H9 (cell line): ENCODE measurements at regions not wholly inside any gene's neighbourhood (a gene's known extent, or its start where the extent isn't known, plus 50 kb on each side); places are given as distances from the start of the nearest gene placed in this dataset.

Experiments
- DNase-seq: peaks from one replicate; pipeline ENCODE4 v3.0.0-alpha.2; 2017
- H2AFZ ChIP-seq: one replicate; pipeline ENCODE4 v1.6.1; 2013; ENCODE audit warnings: mild to moderate bottlenecking, low read length, control low read depth, moderate library complexity
- H2AK5ac ChIP-seq: 2 replicates; pipeline ENCODE4 v1.6.1; 2013; ENCODE audit warnings: low read length, control low read depth, mixed read lengths; ENCODE audit not compliant: insufficient read length
- H2BK120ac ChIP-seq: one replicate; pipeline ENCODE4 v1.6.1; 2013; ENCODE audit warnings: low read depth, mild to moderate bottlenecking, low read length, control low read depth, inconsistent platforms; ENCODE audit not compliant: poor library complexity, severe bottlenecking
- H2BK12ac ChIP-seq: 2 replicates; pipeline ENCODE4 v1.6.1; 2013; ENCODE audit warnings: low read length, control low read depth, mixed read lengths, low read depth; ENCODE audit not compliant: insufficient read length
- H2BK15ac ChIP-seq: 2 replicates; pipeline ENCODE4 v1.6.1; 2013; ENCODE audit warnings: low read depth, low read length, control low read depth
- H2BK20ac ChIP-seq: one replicate; pipeline ENCODE4 v1.6.1; 2013; ENCODE audit warnings: low read depth, mild to moderate bottlenecking, low read length, control low read depth, inconsistent platforms; ENCODE audit not compliant: poor library complexity, severe bottlenecking
- H2BK5ac ChIP-seq: 2 replicates; pipeline ENCODE4 v1.6.1; 2013; ENCODE audit warnings: low read length, control low read depth, mixed read lengths; ENCODE audit not compliant: insufficient read length
- H3K14ac ChIP-seq: 2 replicates; pipeline ENCODE4 v1.6.1; 2013; ENCODE audit warnings: low read length, control low read depth; ENCODE audit not compliant: insufficient read depth
- H3K18ac ChIP-seq: 2 replicates; pipeline ENCODE4 v1.6.1; 2013; ENCODE audit warnings: low read depth, mild to moderate bottlenecking, mixed read lengths, low read length, control low read depth; ENCODE audit not compliant: insufficient read length
- H3K23ac ChIP-seq: 2 replicates; pipeline ENCODE4 v1.6.1; 2013; ENCODE audit warnings: low read length, control low read depth, mixed read lengths, low read depth; ENCODE audit not compliant: insufficient read length
- H3K23me2 ChIP-seq: 2 replicates; pipeline ENCODE4 v1.6.1; 2013; ENCODE audit warnings: low read depth, mild to moderate bottlenecking, mixed read lengths, low read length, control low read depth; ENCODE audit not compliant: insufficient read length, poor library complexity, severe bottlenecking
- H3K27ac ChIP-seq: 2 replicates; pipeline ENCODE4 v1.5.1; 2013; ENCODE audit warnings: low read length, control low read depth, mixed read lengths, low read depth; ENCODE audit not compliant: insufficient read length
- H3K27me3 ChIP-seq: 2 replicates; pipeline ENCODE4 v1.6.1; 2013; ENCODE audit warnings: low read length, control low read depth, inconsistent platforms; ENCODE audit not compliant: insufficient read depth
- H3K4ac ChIP-seq: 2 replicates; pipeline ENCODE4 v1.6.1; 2013; ENCODE audit warnings: low read depth, mild to moderate bottlenecking, control low read depth, inconsistent platforms, low read length, moderate library complexity
- H3K4me1 ChIP-seq: 2 replicates; pipeline ENCODE4 v1.6.1; 2013; ENCODE audit warnings: low read length, control low read depth, inconsistent platforms; ENCODE audit not compliant: insufficient read depth
- H3K4me2 ChIP-seq: 2 replicates; pipeline ENCODE4 v1.6.1; 2013; ENCODE audit warnings: low read length, control low read depth, mixed read lengths; ENCODE audit not compliant: insufficient read length, insufficient read depth
- H3K56ac ChIP-seq: 2 replicates; pipeline ENCODE4 v1.6.1; 2013; ENCODE audit warnings: low read depth, mild to moderate bottlenecking, mixed read lengths, low read length, control low read depth; ENCODE audit not compliant: insufficient read length
- H3K79me1 ChIP-seq: 2 replicates; pipeline ENCODE4 v1.6.1; 2013; ENCODE audit warnings: low read depth, mild to moderate bottlenecking, moderate library complexity, low read length, control low read depth, inconsistent platforms; ENCODE audit not compliant: insufficient read depth, poor library complexity, severe bottlenecking
- H3K79me2 ChIP-seq: 2 replicates; pipeline ENCODE4 v1.6.1; 2013; ENCODE audit warnings: low read length, control low read depth, inconsistent platforms; ENCODE audit not compliant: insufficient read depth
- H3K9ac ChIP-seq: 2 replicates; pipeline ENCODE4 v1.6.1; 2013; ENCODE audit warnings: low read length, control low read depth, mixed read lengths; ENCODE audit not compliant: insufficient read length; ENCODE audit errors: extremely low read depth
- H3K9me3 ChIP-seq: one replicate; pipeline ENCODE4 v1.6.1; 2013; ENCODE audit warnings: low read depth, low read length, inconsistent platforms; ENCODE audit not compliant: control insufficient read depth
- H3T11ph ChIP-seq: one replicate; pipeline ENCODE4 v1.6.1; 2013; ENCODE audit warnings: mild to moderate bottlenecking, low read length, control low read depth, inconsistent platforms
- H4K20me1 ChIP-seq: one replicate; pipeline ENCODE4 v1.6.1; 2013; ENCODE audit not compliant: control insufficient read depth, insufficient read length, insufficient read depth
- H4K5ac ChIP-seq: 2 replicates; pipeline ENCODE4 v1.6.1; 2013; ENCODE audit warnings: low read depth, mild to moderate bottlenecking, mixed read lengths, low read length, control low read depth; ENCODE audit not compliant: insufficient read length
- H4K8ac ChIP-seq: replicated peaks from 2 replicates; pipeline ENCODE4 v1.6.1; 2013; ENCODE audit warnings: low read length, control low read depth, mixed read lengths, low read depth; ENCODE audit not compliant: insufficient read length
- H4K91ac ChIP-seq: 2 replicates; pipeline ENCODE4 v1.6.1; 2013; ENCODE audit warnings: low read depth, mild to moderate bottlenecking, moderate library complexity, mixed read lengths, low read length, control low read depth; ENCODE audit not compliant: insufficient read length
- H3K27ac Mint-ChIP-seq, 3 experiments: 2 replicates in 2 of 3; 3 replicates in 1 of 3; pipeline ENCODE4 v1.8.0; 2020 to 2021; ENCODE audit warnings: mixed read lengths in 3 of 3, mild to moderate bottlenecking in 1 of 3, moderate library complexity in 1 of 3
- H3K27me3 Mint-ChIP-seq: 2 replicates; pipeline ENCODE4 v1.8.0; 2021; ENCODE audit warnings: low read depth, mild to moderate bottlenecking, moderate library complexity, mixed read lengths
- H3K36me3 Mint-ChIP-seq, 3 experiments: 2 replicates in 2 of 3; 3 replicates in 1 of 3; pipeline ENCODE4 v1.8.0; 2020 to 2021; ENCODE audit warnings: low read depth in 3 of 3, mixed read lengths in 3 of 3; ENCODE audit not compliant: insufficient read depth in 1 of 3
- H3K4me1 Mint-ChIP-seq, 2 experiments: 2 replicates each; pipeline ENCODE4 v1.8.0; 2020; ENCODE audit warnings: mixed read lengths in 2 of 2
- H3K4me3 Mint-ChIP-seq, 2 experiments: 2 replicates in 1 of 2; 3 replicates in 1 of 2; pipeline ENCODE4 v1.8.0; 2020 to 2021; ENCODE audit warnings: mild to moderate bottlenecking in 2 of 2, mixed read lengths in 2 of 2, moderate library complexity in 1 of 2
- H3K9me3 Mint-ChIP-seq, 2 experiments: 2 replicates in 1 of 2; 3 replicates in 1 of 2; pipeline ENCODE4 v1.8.0; 2020; ENCODE audit warnings: mild to moderate bottlenecking in 2 of 2, mixed read lengths in 2 of 2, moderate library complexity in 1 of 2
- CTCF ChIP-seq: fragments of 200-600 bp; sonication (generic); conservative IDR thresholded peaks from 3 replicates; pipeline ENCODE4 v1.8.0; 2021; ENCODE audit warnings: antibody characterized with exemption, mild to moderate bottlenecking
- WGBS: extraction: QIAGEN DNeasy Blood & Tissue Kit; methylation state at CpG from one replicate; pipeline ENCODE4 v1.1.7; 2013; ENCODE audit warnings: missing lambda C conversion rate, low lambda C conversion rate, mixed read lengths; ENCODE audit not compliant: insufficient read length; ENCODE audit errors: extremely low coverage; 5-methylcytosine and 5-hydroxymethylcytosine counted together

GRCh38 chr11:24122291-24122690 lies 374.6 kb upstream of the LUZP2 start:
- WGBS: no CpG with 5 or more reads among the region's 3 CpGs
- no peaks in the 10 kb centered on the region for H3K4me1 Mint-ChIP-seq

More at GRCh38 chr11:24122291-24122690, 374.6 kb upstream of the LUZP2 start:
- no peak overlapping the region for H3K4ac ChIP-seq
- no peaks in the 10 kb centered on the region for H3K23me2 ChIP-seq
- H3K79me2 ChIP-seq: no peaks in the 10 kb centered on the region
- H2AK5ac ChIP-seq: no peak overlapping the region
- no peak overlapping the region for H2BK12ac ChIP-seq
- no peak overlapping the region for H3K27ac ChIP-seq
- Mint-ChIP-seq H3K36me3 (no peaks in the 10 kb centered on the region), H3K4me3 (no peak overlapping the region), H3K27me3 (no peaks in the 10 kb centered on the region), H3K9me3 (no peaks in the 10 kb centered on the region), H3K27ac (no peak overlapping the region)
- H3T11ph ChIP-seq: no peak overlapping the region
- no peaks in the 10 kb centered on the region for H4K20me1 ChIP-seq
- no peaks in the 10 kb centered on the region for H3K79me1 ChIP-seq
- H4K91ac ChIP-seq: no peak overlapping the region
- no peak overlapping the region for H3K18ac ChIP-seq
- H4K5ac ChIP-seq: no peak overlapping the region
- H3K56ac ChIP-seq: no peak overlapping the region
- no peaks in the 10 kb centered on the region for H3K4me1 ChIP-seq
- H2BK120ac ChIP-seq: no peak overlapping the region
- no peak overlapping the region for H3K9ac ChIP-seq
- H3K14ac ChIP-seq: no peak overlapping the region
- no peak for DNase-seq
- H2AFZ ChIP-seq: no peak overlapping the region
- H3K4me2 ChIP-seq: no peak overlapping the region
- no peaks in the 10 kb centered on the region for H3K9me3 ChIP-seq
- H2BK20ac ChIP-seq: no peak overlapping the region
- H2BK15ac ChIP-seq: no peak overlapping the region
- H4K8ac ChIP-seq: no peak overlapping the region
- H2BK5ac ChIP-seq: no peak overlapping the region
- H3K27me3 ChIP-seq: no peaks in the 10 kb centered on the region
- no peak overlapping the region for H3K23ac ChIP-seq
- no peak for TF ChIP-seq CTCF
